AG09309 (cell line): ENCODE measurements at regions not wholly inside any gene's neighbourhood (a gene's known extent, or its start where the extent isn't known, plus 50 kb on each side); places are given as distances from the start of the nearest gene placed in this dataset.
A peak's percentile ranks its signal among the peaks of the same experiment; 100 is the strongest.

ENCODE experiments used
- DNase-seq: peaks from one replicate; pipeline ENCODE4 v3.0.0-alpha.2; 2010; ENCODE audit warnings: low read depth
- H3K4me3 ChIP-seq: 2 replicates; pipeline ENCODE4 v1.5.1; 2011; ENCODE audit warnings: mild to moderate bottlenecking, low read depth, low read length, moderate library complexity; ENCODE audit not compliant: control insufficient read depth
- CTCF ChIP-seq: IDR thresholded peaks from 2 replicates; pipeline ENCODE4 v1.5.1; 2011; ENCODE audit warnings: mild to moderate bottlenecking, low read depth, low read length, inconsistent platforms; ENCODE audit not compliant: insufficient read depth, control insufficient read depth; ENCODE audit errors: missing control alignments

GRCh38 chr20:58112017-58112781 lies 116.3 kb downstream of the ANKRD60 start:
- DNase-seq = no peak
- no peak overlapping the region for H3K4me3 ChIP-seq
- no peak for TF ChIP-seq CTCF

- no peak for DNase-seq
- TF ChIP-seq CTCF = no peak
- H3K4me3 ChIP-seq = no peak overlapping the region
These were observed 117.0 kb downstream of the ANKRD60 start for GRCh38 chr20:58111310-58112016.

GRCh38 chr20:58109918-58110635 lies 118.4 kb downstream of the ANKRD60 start:
- no peak for TF ChIP-seq CTCF
- no peak for DNase-seq
- H3K4me3 ChIP-seq = no peak overlapping the region

GRCh38 chr20:58109126-58109880 lies 119.2 kb downstream of the ANKRD60 start:
- TF ChIP-seq CTCF = no peak
- peak; percentile 59 for DNase-seq
- H3K4me3 ChIP-seq = no peak overlapping the region

GRCh38 chr20:58107533-58107932 lies 120.9 kb downstream of the ANKRD60 start:
- no peak overlapping the region for H3K4me3 ChIP-seq
- no peak for DNase-seq

More at GRCh38 chr20:58107533-58107932, 120.9 kb downstream of the ANKRD60 start:
- no peak for TF ChIP-seq CTCF
